ENCODE measurements at regions not wholly inside any gene's neighbourhood (a gene's known extent, or its start where the extent isn't known, plus 50 kb on each side); places are given as distances from the start of the nearest gene placed in this dataset.

- ATAC-seq (no peak), DNase-seq (no peak)
- no peak overlapping the region for H3K4me3 ChIP-seq
- H3K36me3 ChIP-seq (ENCODE audit: low read depth): no peaks in the 10 kb centered on the region
- H3K4me1 ChIP-seq (ENCODE audit: low read depth): no peaks in the 10 kb centered on the region
- TF ChIP-seq CTCF (IDR thresholded peaks at IDR 0.05): no peak
- H3K9me3 ChIP-seq: no peaks in the 10 kb centered on the region
- intact Hi-C loops (cut with DNase I, micrococcal nuclease): no loop called here
Measured at GRCh38 chr9:71632776-71633175, 135.5 kb downstream of the CEMIP2 start.

DNA sequence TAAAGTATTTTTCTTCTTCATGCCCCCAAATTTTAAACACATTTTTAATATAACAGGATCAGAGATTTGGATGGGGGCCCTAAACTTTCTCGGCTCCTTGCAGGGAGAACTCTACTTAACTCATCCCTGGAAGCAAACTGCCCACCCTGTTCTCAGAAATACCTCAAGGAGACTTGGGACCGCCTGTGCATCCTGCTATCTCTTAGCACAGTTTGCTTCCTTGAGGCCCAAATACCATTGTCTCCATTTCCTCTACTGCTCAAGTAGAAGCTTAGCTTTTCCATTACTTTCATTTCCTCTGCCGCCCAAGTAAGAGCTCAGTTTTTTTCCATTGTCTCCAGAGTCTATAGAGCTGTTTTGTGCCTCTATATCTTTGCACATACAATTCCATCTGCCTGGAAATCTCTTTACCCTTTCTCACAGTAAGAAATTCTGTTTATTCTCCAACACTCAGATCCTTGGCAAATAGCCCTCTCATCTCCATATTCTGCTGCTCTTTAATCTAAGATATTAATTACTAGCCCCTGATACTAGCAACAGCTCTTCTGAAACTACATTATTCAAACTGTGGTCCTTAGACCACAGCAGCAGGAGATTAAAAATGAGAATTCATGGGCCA is 137.8 kb downstream of the CEMIP2 start:
- DNase-seq: no peak
- ATAC-seq: no peak
- Histone ChIP-seq H3K4me3 (no peak overlapping the region), H3K4me1 (ENCODE audit: low read depth) (no peaks in the 10 kb centered on the region), H3K36me3 (ENCODE audit: low read depth) (no peaks in the 10 kb centered on the region), H3K9me3 (no peaks in the 10 kb centered on the region)
- intact Hi-C loops (cut with DNase I, micrococcal nuclease): no loop called here
- no peak for TF ChIP-seq CTCF (IDR thresholded peaks at IDR 0.05)

DNA sequence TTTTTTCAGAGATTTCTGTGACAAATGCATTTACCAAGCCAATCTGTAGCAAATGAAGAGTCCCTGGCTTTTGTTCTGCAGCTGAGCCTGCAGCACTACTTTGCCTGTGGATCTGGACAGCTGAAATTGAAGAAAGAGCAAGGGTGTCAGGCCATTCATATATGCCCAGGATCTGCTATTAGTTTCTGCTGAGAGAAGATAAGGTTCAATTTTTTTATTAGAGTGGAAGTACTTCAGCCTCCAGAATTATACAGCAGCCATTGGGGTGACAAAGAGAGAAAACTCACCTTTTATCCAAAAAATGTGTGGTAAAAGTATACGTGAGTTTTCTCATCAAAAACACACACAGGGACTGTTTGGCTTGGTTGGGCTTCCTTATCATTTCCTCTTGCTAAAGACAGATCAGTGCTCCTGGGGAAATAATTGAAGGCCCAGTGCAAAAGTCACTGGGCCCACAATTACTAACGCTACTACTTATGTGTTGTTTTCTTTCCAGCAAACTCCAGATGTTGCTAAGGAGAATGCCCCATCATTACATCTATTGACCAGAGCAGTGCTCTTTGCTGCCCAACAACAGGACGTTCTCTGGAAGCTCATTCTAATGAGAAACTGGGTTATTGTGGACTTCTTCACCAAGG is 138.6 kb downstream of the CEMIP2 start:
- no peak for ATAC-seq
- TF ChIP-seq CTCF (IDR thresholded peaks at IDR 0.05): no peak

GRCh38 chr9:71628247-71628646 is 140.1 kb downstream of the CEMIP2 start:
- intact Hi-C loops (cut with DNase I, micrococcal nuclease): no loop called here
- Histone ChIP-seq H3K4me1 (ENCODE audit: low read depth) (no peaks in the 10 kb centered on the region), H3K9me3 (no peaks in the 10 kb centered on the region), H3K36me3 (ENCODE audit: low read depth) (no peaks in the 10 kb centered on the region), H3K4me3 (no peak overlapping the region)
- no peak for TF ChIP-seq CTCF (IDR thresholded peaks at IDR 0.05)
- DNase-seq (no peak), ATAC-seq (peak; percentile 25)

More for the DNA sequence above, 138.6 kb downstream of the CEMIP2 start:
- Histone ChIP-seq H3K9me3 (no peaks in the 10 kb centered on the region), H3K36me3 (ENCODE audit: low read depth) (no peaks in the 10 kb centered on the region), H3K4me3 (no peak overlapping the region), H3K4me1 (ENCODE audit: low read depth) (no peaks in the 10 kb centered on the region)
- no peak for DNase-seq
- intact Hi-C loops (cut with DNase I, micrococcal nuclease): no loop called here

GRCh38 chr9:71627537-71627936 is 140.8 kb downstream of the CEMIP2 start:
- no peak for DNase-seq
- peak; percentile 77 for ATAC-seq
- no peak for TF ChIP-seq CTCF (IDR thresholded peaks at IDR 0.05)
- intact Hi-C loops (cut with DNase I, micrococcal nuclease): no loop called here
- Histone ChIP-seq H3K4me1 (ENCODE audit: low read depth) (no peaks in the 10 kb centered on the region), H3K4me3 (no peak overlapping the region), H3K36me3 (ENCODE audit: low read depth) (no peaks in the 10 kb centered on the region), H3K9me3 (no peaks in the 10 kb centered on the region)

All from mucosa of descending colon (tissue), 3 donors.